HG03175 (cell line): ENCODE measurements at regions not wholly inside any gene's neighbourhood (a gene's known extent, or its start where the extent isn't known, plus 50 kb on each side); places are given as distances from the start of the nearest gene placed in this dataset.

Experiments used
- ATAC-seq: cut with Tn5 transposase; IDR thresholded peaks from one replicate; pipeline ENCODE4 v1.9.1; 2021; ENCODE audit warnings: mild to moderate bottlenecking, moderate library complexity; ENCODE audit not compliant: unreplicated experiment

DNA sequence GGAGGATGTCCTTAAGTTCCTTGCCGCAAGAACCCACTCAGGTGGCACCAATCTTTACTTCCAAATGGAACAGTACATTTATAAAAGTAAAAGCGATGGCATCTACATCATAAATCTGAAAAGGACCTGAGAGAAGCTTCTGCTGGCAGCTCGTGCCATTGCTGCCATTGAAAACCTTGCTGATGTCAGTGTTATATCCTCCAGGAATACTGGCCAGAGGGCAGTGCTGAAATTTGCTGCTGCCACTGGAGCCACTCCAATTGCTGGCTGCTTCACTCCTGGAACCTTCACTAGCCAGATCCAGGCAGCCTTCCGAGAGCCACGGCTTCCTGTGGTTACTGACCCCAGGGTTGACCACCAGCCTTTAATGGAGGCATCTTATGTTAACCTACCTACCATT lies 191.7 kb downstream of the TRIM27 start:
- no peak for ATAC-seq

DNA sequence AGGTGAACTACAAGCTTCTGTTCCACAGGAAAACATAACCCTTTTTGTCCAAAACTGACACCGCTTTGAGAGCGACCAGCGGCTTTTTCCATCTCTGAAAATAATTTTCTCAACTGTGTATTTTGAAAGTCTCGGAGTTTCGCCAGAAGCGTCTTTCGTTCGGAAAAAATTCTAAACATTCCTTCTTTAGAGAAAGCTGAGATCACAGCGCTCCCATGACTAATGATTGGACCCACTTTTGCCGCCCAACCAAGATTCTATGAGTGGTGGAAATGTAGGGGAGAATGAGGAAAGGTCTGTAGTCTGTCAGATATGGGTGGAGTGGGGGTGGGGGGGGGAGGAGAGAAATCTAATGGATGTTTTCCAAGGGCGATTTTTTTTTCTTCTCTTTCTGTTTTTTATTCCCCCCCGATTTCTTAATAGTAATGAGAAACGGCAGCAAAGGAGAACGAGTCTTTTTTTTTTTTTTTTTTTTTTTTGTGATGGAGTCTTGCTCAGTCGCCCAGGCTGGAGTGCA lies 189.3 kb downstream of the TRIM27 start:
- ATAC-seq, result no peak

DNA sequence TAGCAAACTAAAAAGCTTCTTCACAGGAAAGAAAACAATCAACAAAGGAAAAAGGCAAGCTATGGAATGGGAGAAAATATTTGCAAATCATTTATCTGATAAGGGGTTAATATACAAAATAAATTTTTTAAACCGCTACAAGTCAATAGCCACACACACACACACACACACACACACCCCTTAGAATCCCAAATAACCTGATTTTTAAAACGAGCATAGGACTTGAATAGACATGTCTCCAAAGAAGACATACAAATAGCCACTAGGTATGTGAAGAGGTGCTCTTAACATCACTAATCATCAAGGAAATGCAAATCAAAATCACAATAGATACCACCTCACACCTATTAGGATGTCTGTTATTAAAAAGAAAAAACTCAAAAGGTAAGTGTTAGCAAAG lies 187.7 kb downstream of the TRIM27 start:
- no peak for ATAC-seq

DNA sequence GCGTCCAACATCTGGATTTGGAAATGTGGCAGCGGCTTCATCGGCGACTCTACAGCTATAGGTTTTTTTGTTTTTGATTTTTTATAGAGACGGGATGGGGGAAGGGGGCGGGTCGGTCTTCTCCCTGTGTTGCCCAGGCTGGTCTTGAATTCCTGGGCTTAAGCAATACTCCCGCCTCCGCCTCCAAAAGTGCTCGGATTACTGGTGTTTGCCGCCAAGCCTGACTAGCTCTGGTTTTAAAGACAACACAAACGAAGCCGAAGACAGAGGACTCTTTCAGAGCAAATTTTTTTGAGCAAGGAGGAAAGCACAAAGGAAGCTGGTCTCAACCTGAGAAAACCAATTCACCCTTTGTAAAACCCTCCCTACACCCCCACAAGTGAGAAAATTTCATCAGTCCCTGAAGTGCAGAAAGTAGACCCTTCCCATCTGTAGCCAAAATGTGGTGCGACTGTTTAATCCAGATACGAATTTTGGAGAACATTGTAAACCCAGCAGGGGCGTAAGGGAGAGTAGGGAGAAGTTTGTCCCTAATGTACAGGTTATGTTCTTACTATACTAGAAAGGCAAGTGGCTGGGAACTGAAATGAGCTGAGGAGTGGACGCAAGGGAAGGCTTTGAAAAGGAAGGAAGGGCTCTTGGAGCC lies 185.9 kb downstream of the TRIM27 start:
- no peak for ATAC-seq

DNA sequence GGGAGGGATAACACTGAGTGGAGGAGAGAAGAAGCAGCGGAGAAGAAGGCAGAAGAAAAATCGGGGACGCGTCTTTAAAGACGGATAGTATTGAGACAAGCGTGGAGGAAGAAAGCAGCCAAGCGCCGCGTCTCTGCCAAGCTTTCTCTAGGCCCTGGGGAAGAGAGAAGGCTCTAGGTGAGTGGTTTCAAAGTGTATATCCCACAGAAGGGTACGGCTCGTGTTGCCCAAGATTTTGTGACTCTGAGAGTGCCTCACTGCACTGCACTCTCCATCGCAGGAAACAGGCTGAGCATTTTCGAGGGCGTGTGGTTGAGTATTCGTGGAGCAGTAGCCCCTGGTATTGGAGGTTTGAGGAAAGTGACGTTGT lies 185.4 kb downstream of the TRIM27 start:
- ATAC-seq, result no peak

DNA sequence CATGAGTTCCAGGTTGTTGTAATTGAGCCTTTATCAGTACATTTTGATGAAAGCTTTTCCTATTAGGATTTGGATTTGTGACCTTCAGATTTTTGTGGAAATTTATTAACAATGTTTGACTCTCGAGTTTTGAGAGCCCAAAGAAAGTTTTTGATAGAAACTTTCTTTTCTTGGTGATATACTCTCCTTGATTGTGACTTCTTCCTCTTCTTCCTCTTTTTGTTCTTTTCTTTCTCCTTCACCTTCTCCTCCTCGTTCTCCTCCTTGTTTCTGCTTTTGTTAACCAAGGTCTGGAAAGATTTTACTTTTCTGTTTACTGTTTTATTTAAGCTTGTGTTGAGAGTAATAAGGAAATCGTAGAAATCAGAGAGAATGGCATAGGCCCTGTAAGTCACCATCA lies 182.4 kb downstream of the TRIM27 start:
- no peak for ATAC-seq

DNA sequence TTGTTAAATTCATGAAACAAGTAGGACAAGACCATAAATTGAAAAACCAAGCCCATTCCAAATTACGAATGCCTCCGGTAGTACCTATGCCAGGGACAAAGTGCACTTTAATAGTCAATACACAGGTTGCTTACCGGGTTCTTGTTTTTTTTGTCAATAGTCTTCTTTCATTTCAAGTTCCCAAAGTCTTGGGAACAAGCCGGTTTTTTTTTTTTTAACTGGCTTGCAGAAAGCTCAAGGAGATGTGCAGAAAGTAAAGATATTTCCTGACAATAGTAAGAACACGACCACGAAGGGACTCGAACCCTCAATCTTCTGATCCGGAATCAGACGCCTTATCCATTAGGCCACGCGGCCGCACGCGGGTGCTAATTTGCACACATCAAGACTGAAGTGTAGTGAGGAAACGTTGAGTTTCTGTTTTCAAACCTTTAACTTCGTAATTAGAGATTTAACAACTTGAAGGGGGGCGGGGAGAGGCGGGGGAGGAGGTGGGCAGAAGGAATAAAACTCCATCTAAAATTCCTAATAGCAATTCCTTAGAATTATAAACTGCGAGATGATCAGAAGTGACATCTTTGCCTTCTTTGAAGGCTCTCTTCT lies 181.0 kb downstream of the TRIM27 start:
- ATAC-seq, result no peak

DNA sequence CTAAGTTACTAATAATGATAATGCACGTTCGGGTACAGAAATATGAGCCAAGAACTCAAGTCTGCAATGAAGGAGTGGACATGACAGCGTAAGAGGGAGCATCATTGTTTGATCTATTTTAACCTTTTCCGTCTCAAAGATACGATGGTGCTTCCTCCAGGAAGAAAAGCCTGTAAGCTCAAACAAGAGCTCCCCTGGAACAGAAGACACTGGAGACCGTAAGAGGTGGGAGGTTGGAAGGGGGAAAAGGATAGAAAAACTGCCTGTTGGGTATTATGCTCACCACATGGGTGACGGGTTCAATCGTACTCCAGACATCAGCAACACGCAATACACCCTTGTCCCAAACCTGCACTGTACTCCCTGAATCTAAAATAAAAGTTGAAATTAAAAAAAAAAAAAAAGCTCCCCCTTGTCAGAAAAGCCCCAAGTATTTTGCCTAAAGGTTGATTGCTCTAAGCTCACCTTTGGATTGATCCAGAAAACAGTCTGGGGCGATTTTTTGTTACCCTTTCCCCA lies 180.5 kb downstream of the TRIM27 start:
- ATAC-seq, result no peak

DNA sequence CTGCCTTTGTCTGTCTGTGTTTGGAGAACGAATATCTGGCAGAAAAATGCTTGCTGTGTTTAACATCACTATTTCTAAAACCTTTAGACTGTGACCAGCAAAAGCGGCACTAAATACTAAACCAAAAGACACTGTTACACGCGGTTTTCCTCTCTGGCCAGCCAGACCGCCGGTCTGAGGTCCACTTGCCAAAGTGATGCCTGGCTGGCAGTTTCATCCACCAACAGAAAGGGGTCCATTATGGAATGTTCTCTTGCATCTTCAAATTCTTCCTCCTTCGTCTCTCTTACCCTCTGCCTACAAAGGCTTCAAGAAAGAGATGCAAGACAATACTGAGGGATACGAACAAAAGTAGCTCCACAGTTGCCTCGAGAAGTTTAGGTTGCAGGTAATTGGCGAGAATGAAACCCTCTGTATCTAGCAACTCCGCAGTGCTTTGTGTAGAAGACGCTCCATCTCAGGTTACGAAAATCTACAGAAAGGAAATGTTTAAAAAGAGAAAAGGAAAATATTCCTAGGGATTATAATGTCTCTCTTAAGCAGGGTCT lies 176.6 kb downstream of the TRIM27 start:
- ATAC-seq, result no peak

DNA sequence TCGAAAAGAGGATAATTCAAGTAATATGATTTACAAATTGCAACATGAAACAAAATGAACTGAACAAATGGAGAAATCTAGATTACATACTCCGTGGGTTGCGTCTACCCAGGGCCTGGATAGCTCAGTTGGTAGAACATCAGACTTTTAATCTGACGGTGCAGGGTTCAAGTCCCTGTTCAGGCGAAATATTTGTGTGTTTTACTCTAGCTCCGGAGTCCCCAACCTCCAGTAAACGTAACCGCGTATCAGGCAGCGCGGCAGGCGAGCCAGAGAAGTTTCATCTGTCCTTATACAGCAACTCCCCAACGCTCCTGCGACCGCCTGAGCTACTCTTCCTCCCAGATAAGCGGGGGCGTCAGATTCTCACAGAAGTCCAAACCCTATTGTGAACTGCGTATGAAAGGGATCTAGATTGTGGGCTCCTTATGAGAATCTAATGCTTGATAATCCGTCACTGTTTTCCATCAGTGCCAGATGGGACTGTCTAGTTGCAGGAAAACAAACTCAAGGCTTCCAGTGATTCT lies 176.1 kb downstream of the TRIM27 start:
- no peak for ATAC-seq

DNA sequence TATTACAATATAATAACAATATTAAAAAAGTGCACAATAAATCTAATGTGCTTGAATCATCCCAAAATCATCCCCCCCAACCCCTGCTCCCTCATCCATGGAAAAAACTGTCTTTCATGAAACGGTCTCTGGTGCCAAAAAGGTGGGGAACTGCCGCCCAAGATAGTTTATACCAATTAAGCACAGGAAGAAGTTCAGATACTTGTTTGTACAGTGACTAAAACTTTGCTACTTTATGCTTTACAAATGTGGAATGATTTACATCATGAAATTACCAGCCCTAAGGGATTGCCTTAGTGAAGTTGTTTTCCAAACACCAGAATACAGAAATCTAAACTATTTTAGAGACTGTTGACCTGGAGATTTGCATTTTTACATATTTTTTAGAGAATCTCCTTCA lies 175.6 kb downstream of the TRIM27 start:
- ATAC-seq, result no peak

DNA sequence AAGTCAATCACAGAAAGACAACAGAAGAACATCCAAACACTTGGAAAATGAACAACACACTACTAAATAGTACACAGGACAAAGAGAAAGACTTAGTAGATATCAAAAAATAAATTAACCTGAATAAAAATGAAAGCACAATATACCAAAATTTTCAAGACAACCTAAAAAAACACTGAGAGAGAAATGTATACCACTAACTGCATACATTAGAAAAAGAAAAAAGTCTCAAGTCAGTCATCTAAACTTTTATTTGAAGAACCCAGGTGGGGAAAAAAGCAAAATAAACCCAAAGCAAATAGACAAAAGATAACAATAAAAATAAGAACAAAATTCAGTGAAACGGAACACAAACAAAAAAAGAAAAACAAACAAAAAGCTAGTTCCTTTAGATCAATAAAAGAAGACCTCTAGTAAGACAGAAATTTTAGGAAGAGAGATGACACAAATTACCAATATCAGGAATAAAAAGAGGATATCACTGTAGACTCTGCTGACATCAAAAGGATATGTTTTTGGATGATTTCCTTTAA lies 172.8 kb downstream of the TRIM27 start:
- no peak for ATAC-seq

DNA sequence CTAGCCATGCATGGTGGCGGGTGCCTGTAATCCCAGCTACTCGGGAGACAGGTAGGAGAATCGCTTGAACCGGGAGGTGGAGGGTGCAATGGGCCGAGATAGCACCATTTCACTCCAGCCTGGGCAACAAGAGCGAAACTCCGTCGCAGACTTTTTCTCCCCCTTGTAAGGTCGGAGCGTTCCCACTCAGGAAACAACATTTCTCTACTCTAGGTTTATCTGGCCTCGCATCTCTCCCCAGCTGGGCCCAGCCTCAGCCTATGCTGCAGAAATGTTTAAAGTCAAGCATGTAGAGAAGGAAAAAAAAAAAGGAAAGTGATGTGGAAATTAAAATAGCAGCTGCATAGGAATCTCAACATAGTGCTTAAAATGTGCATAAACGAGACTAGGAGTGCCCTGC lies 172.3 kb downstream of the TRIM27 start:
- no peak for ATAC-seq

DNA sequence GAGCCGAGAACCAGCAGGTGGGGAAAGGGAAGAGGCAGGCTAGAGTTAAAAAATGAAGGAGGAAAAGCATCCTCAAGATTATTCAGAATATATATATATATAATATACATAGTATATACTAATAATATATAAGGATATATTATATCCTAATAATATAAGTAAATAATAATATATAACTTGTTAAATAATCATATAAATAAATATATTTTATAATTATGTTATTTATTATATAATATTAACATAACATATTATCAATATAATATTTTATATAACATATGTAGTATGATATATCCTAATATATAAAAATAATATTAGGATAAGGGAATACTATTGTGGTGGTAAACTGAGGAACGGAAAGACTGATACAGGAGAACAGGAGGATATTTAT lies 171.8 kb downstream of the TRIM27 start:
- no peak for ATAC-seq

DNA sequence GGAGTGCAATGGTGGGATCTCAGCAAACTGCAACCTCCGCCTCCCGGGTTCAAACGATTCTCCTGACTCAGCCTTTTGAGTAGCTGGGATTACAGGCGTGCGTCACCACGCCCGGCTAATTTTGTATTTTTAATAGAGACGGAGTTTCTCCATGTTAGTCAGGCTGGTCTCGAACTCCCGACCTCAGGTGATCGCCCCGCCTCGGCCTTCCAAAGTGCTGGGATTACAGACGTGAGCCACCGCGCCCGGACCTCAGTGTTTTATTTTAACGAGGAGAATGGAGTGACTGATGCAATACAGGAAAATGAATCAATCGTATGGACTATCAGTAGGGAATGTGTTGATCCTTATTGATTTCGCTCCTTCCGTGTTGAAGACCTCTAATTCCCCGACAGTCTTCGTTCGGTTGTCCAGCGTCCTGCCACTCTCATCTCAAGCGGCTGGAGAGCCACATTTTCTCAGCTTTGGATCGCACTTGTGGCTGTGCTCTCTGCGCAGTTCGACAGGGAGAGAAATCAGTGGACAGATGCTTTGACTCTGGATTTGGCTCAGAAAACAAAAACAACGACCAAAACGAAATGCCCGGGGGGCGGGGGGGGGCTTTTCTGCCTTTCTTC lies 166.2 kb downstream of the TRIM27 start:
- ATAC-seq, result no peak

DNA sequence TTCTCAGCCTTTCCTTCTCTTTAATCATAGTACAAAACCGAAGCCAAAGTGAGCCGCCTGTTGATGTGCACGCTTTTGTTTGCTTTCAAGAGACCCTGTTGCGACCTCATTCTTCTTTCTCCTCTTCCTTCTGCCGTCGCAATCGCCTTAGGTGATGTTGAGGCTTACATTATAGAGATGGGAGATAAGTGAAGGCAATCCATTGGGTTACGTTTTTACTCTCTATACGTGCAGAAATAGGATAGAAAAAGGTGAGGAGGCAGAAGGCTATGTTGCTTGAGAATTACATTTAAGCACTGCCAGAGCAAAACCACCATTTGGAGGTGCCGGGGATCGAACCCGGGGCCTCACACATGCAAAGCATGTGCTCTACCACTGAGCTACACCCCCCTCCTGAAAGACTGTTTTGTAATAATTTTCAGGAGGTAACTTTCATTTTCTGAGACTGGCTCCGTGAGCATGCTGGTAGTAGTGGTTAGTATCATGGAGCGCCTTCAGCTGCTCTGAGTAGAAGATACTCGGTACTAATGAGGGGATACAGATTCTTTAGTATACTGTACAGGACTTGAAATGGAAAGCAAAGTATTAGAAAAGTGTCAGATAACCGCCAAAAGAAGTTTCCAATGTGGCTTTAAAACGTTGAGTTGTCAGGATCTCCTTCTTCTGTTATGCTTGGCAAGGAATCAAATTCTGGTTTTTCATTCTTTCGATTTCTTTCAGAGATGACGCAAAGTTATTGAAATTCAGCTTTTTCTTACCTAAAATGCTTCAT lies 165.6 kb downstream of the TRIM27 start:
- ATAC-seq, result no peak

DNA sequence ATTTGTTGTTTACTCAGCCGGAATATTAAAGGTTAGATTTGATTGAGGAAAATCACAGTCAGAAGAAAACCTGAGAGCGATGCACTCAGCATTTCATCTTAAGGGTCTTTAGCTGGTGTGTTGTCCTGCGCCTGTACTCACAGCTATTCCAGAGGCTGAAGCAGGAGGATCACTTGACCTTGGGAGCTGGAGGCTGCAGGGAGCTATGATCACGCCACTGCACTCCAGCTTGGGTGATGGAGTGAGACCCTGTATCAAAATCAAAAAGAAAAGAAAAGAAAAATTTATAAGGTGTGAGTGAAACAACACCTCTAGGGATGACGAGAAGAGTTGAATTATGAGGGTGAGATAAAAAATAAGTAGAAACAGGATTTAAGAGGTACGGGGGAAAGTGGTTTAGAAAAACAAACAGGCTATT lies 165.0 kb downstream of the TRIM27 start:
- ATAC-seq, result no peak

DNA sequence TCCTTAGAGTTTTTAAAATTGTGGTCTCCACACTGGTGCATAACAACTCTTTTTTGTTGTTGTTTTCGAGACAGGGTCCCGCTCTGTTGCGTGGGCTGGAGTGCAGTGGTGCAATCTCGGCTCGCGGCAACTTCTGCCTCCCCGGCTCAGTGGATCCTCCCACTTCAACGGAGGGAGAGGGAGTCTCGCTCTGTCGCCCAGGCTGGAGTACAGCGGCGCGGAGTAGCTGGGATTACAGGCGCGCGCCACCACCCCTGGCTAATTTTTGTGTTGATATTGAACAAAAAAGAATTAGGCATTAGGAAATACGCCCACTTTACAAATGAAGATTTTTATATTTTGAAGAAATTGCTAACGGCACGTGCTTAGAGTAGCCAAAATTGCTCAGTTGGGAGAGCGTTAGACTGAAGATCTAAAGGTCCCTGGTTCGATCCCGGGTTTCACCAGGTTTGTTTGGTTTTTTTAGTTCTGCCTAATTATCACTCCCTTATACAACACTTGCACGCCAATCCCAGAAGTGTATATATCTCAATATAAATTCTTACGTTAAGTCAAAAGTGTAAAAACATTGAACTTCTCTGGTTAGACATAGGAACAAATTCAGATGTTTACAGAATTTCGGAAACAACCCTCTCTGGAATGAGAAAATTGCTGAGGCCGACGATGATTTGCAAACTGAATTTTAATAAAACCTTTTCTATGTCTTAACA lies 159.6 kb downstream of the TRIM27 start:
- no peak for ATAC-seq

DNA sequence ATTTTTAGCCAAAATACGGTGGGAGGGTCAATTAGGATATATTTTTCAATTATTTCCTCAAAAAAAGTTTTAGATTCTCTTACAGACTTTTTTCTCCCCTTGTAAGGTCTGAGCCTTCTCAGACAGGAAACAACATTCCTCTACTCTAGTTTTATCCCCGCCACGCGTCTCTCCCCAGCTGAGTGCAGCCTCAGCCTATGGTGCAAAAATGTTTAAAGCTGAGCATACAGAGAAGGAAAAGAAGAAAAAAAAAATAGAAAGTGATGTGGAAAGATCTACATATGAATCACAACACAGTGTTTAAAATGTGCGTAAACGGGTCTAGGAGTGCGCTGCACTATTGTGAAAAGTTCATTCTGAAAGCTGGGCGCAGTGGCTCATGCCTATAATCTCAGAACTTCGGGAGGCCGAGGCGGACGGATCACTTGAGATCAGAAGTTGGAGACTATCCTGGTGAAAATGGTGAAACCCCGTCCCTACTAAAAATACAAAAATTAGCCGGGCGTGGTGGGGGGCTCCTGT lies 159.0 kb downstream of the TRIM27 start:
- no peak for ATAC-seq

DNA sequence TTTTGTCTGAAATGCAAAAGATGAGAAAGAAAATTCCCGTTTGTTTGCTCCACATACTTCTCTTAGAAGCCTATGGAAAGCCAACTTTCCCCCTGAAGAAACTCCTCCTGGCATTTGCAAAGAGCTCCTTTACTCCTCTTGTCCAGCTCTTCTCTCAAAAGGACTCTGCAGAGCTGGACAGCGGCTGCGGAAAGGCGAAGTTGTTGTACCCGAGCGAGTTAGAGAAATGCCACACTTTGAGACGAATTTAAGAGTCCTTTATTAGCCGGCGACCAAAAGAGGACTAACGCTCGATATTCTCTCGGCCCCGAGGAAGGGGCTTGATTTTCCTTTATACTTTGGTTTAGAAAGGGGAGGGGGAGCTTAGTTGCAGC lies 157.8 kb downstream of the TRIM27 start:
- no peak for ATAC-seq
